Stimulated activated effector memory CD8-positive, alpha-beta T cell treated with anti-CD3 and anti-CD28 coated beads, Interleukin-12 subunit alpha, Interleukin-12 subunit beta, amount 100 ng/mL, for 72 hours (primary cell): ENCODE measurements at regions not wholly inside any gene's neighbourhood (a gene's known extent, or its start where the extent isn't known, plus 50 kb on each side); places are given as distances from the start of the nearest gene placed in this dataset.
"Not testable (repeated sequence)": the region's sequence is repeated elsewhere in the genome, so short reads cannot be mapped to it uniquely, and the experiment has no call there.

Experiments
- ATAC-seq: fragments of 150-1000 bp; cut with Tn5 transposase; 2 replicates; pipeline ENCODE4 v1.10.0; 2021
- DNase-seq, 2 donors: peaks; one replicate each; pipeline ENCODE4 v3.0.0; 2021 to 2022; ENCODE audit warnings: low spot score in 2 of 2
- H3K27ac Mint-ChIP-seq: one replicate; pipeline ENCODE4 v1.8.0; 2022; ENCODE audit warnings: mild to moderate bottlenecking, mixed read lengths
- H3K36me3 Mint-ChIP-seq: one replicate; pipeline ENCODE4 v1.8.0; 2022; ENCODE audit warnings: mild to moderate bottlenecking, mixed read lengths
- H3K4me1 Mint-ChIP-seq: one replicate; pipeline ENCODE4 v1.8.0; 2022; ENCODE audit warnings: mixed read lengths
- H3K4me3 Mint-ChIP-seq: one replicate; pipeline ENCODE4 v1.8.0; 2022; ENCODE audit warnings: mild to moderate bottlenecking, mixed read lengths
- H3K9me3 Mint-ChIP-seq: one replicate; pipeline ENCODE4 v1.8.0; 2022; ENCODE audit warnings: mixed read lengths

DNA sequence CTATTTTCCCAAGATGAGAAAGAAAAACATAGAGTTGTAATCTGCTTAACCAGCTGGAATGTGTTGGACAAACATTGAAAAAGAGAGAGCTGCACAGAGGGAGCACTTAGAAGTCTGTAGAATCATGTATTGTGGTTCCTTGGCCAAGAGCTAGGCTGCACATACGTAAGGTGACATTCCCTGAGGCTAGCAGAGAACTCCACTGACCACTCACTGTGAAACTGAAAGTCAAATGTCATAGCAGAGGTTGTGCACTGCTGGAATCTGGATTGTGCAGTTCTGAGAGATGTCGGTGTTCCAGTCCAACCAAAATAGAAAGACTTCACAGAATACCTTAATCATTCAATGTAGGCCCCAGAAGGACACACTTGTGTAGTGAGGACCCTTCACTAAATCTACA lies 772.8 kb upstream of the RAG2 start:
- H3K27ac Mint-ChIP-seq = no peak overlapping the region
- no peaks in the 10 kb centered on the region for H3K36me3 Mint-ChIP-seq
- no peak overlapping the region for H3K4me3 Mint-ChIP-seq
- ATAC-seq (no peak), DNase-seq (no peak)
- H3K9me3 Mint-ChIP-seq = peaks cover 15% of the 10 kb centered on the region
- H3K4me1 Mint-ChIP-seq = no peaks in the 10 kb centered on the region

DNA sequence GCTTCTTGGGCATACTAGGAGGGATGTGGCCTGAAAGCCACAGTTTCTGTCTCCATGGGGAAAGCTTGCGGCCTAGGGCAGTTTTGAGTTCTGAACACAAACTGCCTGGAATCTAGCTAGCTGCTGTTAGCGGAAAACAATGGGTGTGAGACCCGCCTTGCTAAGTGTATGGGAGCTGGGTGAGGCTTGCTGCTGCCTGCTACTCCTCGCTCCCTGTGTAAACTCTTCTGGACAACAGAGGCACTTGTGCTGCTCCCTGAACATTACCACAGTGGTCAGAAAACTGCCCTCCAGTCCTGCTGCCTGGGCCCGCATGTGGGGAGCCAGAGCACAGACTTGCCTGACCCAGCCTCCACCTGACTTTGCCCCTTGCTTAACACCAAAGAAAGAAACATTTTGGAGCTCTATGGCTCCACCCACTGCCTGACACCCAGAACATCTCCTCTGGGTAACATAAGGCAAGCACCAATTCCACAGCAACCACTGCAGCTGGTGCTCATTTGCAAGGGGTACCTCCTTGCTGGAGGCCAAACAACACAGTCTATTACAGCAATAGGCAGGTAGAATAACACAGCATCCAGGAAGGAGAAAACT lies 766.3 kb upstream of the RAG2 start:
- no peak overlapping the region for H3K4me3 Mint-ChIP-seq
- no peaks in the 10 kb centered on the region for H3K4me1 Mint-ChIP-seq
- no peaks in the 10 kb centered on the region for H3K36me3 Mint-ChIP-seq
- DNase-seq = no peak
- peaks cover 10% of the 10 kb centered on the region for H3K9me3 Mint-ChIP-seq
- H3K27ac Mint-ChIP-seq = no peak overlapping the region
- no peak for ATAC-seq

GRCh38 chr11:37353192-37353591 lies 755.2 kb upstream of the RAG2 start:
- Mint-ChIP-seq H3K4me1 (no peaks in the 10 kb centered on the region), H3K4me3 (no peak overlapping the region), H3K9me3 (peaks cover 19% of the 10 kb centered on the region), H3K27ac (no peak overlapping the region), H3K36me3 (no peaks in the 10 kb centered on the region)
- ATAC-seq (no peak), DNase-seq (no peak)

DNA sequence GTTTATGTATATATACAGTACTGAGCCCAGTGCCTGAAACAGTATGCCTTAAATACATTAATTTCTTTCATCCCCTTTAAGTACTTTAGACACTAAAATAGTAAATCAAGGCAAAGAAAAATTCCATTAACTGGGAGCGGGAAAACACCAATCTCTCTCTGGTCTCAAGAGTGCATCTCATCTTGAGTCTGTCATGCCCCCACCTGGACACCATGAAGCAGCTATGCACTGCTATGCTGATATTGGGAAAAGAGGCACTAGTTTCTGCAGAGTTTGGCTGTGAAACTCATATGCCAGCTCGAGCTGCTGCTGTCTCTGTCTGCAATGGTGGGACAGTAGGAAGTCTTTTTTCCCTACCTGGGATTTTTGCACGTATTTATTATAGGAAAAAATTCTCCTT lies 754.4 kb upstream of the RAG2 start:
- no peak for DNase-seq
- Mint-ChIP-seq H3K4me3 (no peak overlapping the region), H3K4me1 (no peaks in the 10 kb centered on the region), H3K36me3 (no peaks in the 10 kb centered on the region), H3K9me3 (peaks cover 19% of the 10 kb centered on the region), H3K27ac (no peak overlapping the region)
- no peak for ATAC-seq

DNA sequence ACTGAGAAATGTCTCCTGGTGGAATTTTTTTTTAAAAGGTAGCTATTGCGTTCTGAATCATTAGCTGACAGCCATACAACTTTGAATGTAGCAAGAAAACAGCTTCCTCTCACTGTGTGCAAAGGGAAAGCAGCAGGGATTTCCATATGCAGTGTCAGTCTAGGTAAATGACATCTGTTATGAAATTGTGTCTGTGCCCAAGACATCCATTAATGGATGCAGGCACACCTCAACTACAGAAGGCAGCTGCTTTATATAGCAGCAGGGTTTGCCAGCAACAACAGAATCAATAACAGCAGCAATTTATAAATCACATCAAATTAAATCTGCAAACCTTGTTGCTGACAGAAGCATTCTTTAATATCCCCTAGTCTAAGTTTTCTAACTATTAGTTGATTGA lies 745.3 kb upstream of the RAG2 start:
- DNase-seq (no peak), ATAC-seq (no peak)
- Mint-ChIP-seq H3K36me3 (no peaks in the 10 kb centered on the region), H3K9me3 (peaks cover 14% of the 10 kb centered on the region), H3K4me1 (no peaks in the 10 kb centered on the region), H3K27ac (no peak overlapping the region), H3K4me3 (no peak overlapping the region)

- Mint-ChIP-seq H3K27ac (no peak overlapping the region), H3K36me3 (no peaks in the 10 kb centered on the region), H3K9me3 (peaks cover 17% of the 10 kb centered on the region), H3K4me1 (no peaks in the 10 kb centered on the region), H3K4me3 (no peak overlapping the region)
- no peak for DNase-seq
- no peak for ATAC-seq
These were observed 738.4 kb upstream of the RAG2 start for GRCh38 chr11:37336401-37336800.

GRCh38 chr11:37333345-37333744 lies 735.3 kb upstream of the RAG2 start:
- H3K36me3 Mint-ChIP-seq = no peaks in the 10 kb centered on the region
- peaks cover 23% of the 10 kb centered on the region for H3K9me3 Mint-ChIP-seq
- H3K4me1 Mint-ChIP-seq = no peaks in the 10 kb centered on the region
- H3K4me3 Mint-ChIP-seq = no peak overlapping the region
- H3K27ac Mint-ChIP-seq = no peak overlapping the region
- ATAC-seq = no peak
- no peak for DNase-seq

GRCh38 chr11:37323843-37324242 lies 725.8 kb upstream of the RAG2 start:
- no peak for DNase-seq
- Mint-ChIP-seq H3K9me3 (peaks cover 17% of the 10 kb centered on the region), H3K4me1 (no peaks in the 10 kb centered on the region), H3K27ac (no peak overlapping the region), H3K36me3 (no peaks in the 10 kb centered on the region), H3K4me3 (no peak overlapping the region)
- no peak for ATAC-seq

DNA sequence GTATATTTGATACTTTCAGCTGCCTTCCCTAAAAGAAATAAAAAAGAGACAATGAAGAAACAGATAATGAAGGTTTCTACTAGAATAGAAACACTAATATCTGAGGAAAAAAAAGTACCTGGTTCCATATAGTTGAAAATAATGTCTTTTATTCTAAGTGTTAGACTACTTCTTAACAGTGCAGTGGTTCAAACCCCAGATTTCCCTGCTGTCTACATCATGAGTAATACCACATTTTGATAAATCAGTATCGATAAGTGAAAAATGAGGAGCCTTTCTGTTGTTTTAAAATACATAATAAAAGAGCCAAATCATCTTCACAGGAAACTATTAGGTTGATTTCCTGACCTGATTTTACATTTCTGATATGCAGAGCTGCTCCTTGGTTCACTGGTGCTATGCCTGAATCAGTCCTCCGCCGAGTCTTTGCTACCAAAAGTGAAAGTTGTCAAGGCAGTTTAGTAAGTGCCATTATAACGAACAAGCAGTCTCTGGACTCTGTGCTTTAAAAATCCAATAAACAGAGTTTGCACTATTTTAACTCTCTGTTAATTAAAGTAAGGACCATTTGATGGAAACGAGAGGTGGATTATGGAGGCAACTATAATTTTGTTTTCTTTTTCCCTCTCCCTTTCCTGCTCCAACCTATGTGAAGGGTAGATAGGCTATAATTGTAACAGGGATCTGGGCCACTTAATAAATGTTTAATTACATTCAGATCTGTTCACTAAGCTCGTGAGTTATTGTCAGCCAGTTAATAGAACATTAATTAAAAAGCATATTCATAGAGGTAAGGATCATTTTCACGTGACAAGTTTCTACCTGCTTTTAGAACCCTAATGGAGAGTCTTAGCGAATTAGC lies 724.5 kb upstream of the RAG2 start:
- no peaks in the 10 kb centered on the region for H3K36me3 Mint-ChIP-seq
- no peak overlapping the region for H3K4me3 Mint-ChIP-seq
- no peak overlapping the region for H3K27ac Mint-ChIP-seq
- ATAC-seq = no peak
- H3K9me3 Mint-ChIP-seq = peaks cover 14% of the 10 kb centered on the region
- no peaks in the 10 kb centered on the region for H3K4me1 Mint-ChIP-seq
- no peak for DNase-seq

- H3K27ac Mint-ChIP-seq = no peak overlapping the region
These were observed 722.9 kb upstream of the RAG2 start for GRCh38 chr11:37320921-37321320.

GRCh38 chr11:37317803-37318202 lies 719.8 kb upstream of the RAG2 start:
- ATAC-seq (no peak), DNase-seq (no peak)
- H3K27ac Mint-ChIP-seq = no peak overlapping the region
- H3K4me3 Mint-ChIP-seq = no peak overlapping the region
- H3K9me3 Mint-ChIP-seq = peaks cover 7% of the 10 kb centered on the region
- H3K36me3 Mint-ChIP-seq = no peaks in the 10 kb centered on the region
- no peaks in the 10 kb centered on the region for H3K4me1 Mint-ChIP-seq

More at GRCh38 chr11:37320921-37321320, 722.9 kb upstream of the RAG2 start:
- H3K9me3 Mint-ChIP-seq = peaks cover 14% of the 10 kb centered on the region
- no peak for DNase-seq
- no peaks in the 10 kb centered on the region for H3K4me1 Mint-ChIP-seq
- no peaks in the 10 kb centered on the region for H3K36me3 Mint-ChIP-seq
- H3K4me3 Mint-ChIP-seq = no peak overlapping the region
- ATAC-seq = no peak

- ATAC-seq (no peak), DNase-seq (no peak)
- H3K4me3 Mint-ChIP-seq = no peak overlapping the region
- no peak overlapping the region for H3K27ac Mint-ChIP-seq
- H3K36me3 Mint-ChIP-seq = no peaks in the 10 kb centered on the region
- H3K4me1 Mint-ChIP-seq = no peaks in the 10 kb centered on the region
- H3K9me3 Mint-ChIP-seq = peaks cover 11% of the 10 kb centered on the region
These were observed 715.2 kb upstream of the RAG2 start for GRCh38 chr11:37313266-37313665.

GRCh38 chr11:37306563-37306962 lies 708.5 kb upstream of the RAG2 start:
- H3K4me1 Mint-ChIP-seq = no peaks in the 10 kb centered on the region
- ATAC-seq = no peak
- H3K4me3 Mint-ChIP-seq = no peak overlapping the region
- H3K27ac Mint-ChIP-seq = no peak overlapping the region
- no peaks in the 10 kb centered on the region for H3K36me3 Mint-ChIP-seq
- no peak for DNase-seq
- peaks cover 18% of the 10 kb centered on the region for H3K9me3 Mint-ChIP-seq

GRCh38 chr11:37301405-37301804 lies 703.4 kb upstream of the RAG2 start:
- H3K4me3 Mint-ChIP-seq, H3K36me3 Mint-ChIP-seq, DNase-seq, H3K27ac Mint-ChIP-seq, H3K4me1 Mint-ChIP-seq, ATAC-seq: not testable (repeated sequence)
- peaks cover 26% of the 10 kb centered on the region for H3K9me3 Mint-ChIP-seq

DNA sequence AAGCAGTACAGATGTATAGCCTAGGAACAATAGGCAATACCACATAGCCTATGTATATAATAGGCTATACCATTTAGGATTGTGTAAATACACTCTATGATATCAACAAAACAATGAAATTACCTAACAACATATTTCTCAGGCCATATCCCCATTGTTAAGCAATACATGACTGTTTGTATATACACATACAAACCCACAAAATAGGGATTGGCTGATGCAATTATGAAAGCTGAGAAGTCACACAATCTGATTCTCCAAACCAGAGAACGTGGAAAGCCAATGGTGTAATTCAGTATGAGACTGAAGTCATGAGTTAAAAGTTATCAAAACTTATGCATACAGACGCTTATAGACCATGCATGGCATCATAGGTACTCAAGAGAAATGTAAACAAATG lies 700.1 kb upstream of the RAG2 start:
- DNase-seq = no peak
- H3K4me3 Mint-ChIP-seq = no peak overlapping the region

GRCh38 chr11:37286890-37287289 lies 688.9 kb upstream of the RAG2 start:
- no peaks in the 10 kb centered on the region for H3K4me1 Mint-ChIP-seq
- DNase-seq = no peak
- ATAC-seq = no peak
- no peaks in the 10 kb centered on the region for H3K36me3 Mint-ChIP-seq
- no peak overlapping the region for H3K4me3 Mint-ChIP-seq
- H3K9me3 Mint-ChIP-seq = peaks cover 21% of the 10 kb centered on the region
- H3K27ac Mint-ChIP-seq = no peak overlapping the region

More for the DNA sequence above, 700.1 kb upstream of the RAG2 start:
- no peak overlapping the region for H3K27ac Mint-ChIP-seq
- no peak for ATAC-seq
- no peaks in the 10 kb centered on the region for H3K4me1 Mint-ChIP-seq
- H3K36me3 Mint-ChIP-seq = no peaks in the 10 kb centered on the region
- H3K9me3 Mint-ChIP-seq = peaks cover 28% of the 10 kb centered on the region
